Right ventricle myocardium inferior (tissue), 1 donor: ENCODE measurements at regions not wholly inside any gene's neighbourhood (a gene's known extent, or its start where the extent isn't known, plus 50 kb on each side); places are given as distances from the start of the nearest gene placed in this dataset.

ENCODE experiments used
- ATAC-seq: fragments of 200-7000 bp; cut with Tn5 transposase; one replicate; pipeline ENCODE4 v1.9.1; 2020; ENCODE audit warnings: mild to moderate bottlenecking, moderate library complexity
- DNase-seq: peaks from one replicate; pipeline ENCODE4 v3.0.0; 2021; ENCODE audit errors: missing footprints
- intact Hi-C: fragments of 100-400 bp; cut with DNase I; formaldehyde crosslinking; loops from one replicate; pipeline ENCODE4 v1.11.0; 2022
- donor health status: DM: no; HTN: yes; CAD: no; lungs with severe emphysema.

- intact Hi-C loops: no loop called here
- no peak for ATAC-seq
These were observed 62.1 kb upstream of the PHACTR1 start for GRCh38 chr6:12654514-12654913.

GRCh38 chr6:12656906-12657305 is 59.7 kb upstream of the PHACTR1 start:
- DNase-seq (no peak), ATAC-seq (no peak)
- intact Hi-C loops: no loop called here

More at GRCh38 chr6:12654514-12654913, 62.1 kb upstream of the PHACTR1 start:
- DNase-seq: no peak

GRCh38 chr6:12657884-12658283 is 58.7 kb upstream of the PHACTR1 start:
- ATAC-seq (no peak), DNase-seq (no peak)
- intact Hi-C loops: no loop called here

- no peak for ATAC-seq
- DNase-seq: no peak
- intact Hi-C loops: no loop called here
These were observed 55.0 kb upstream of the PHACTR1 start for GRCh38 chr6:12661432-12662089.
